CD4-positive, alpha-beta T cell treated with Interferon gamma for 1 hour (primary cell): ENCODE measurements at regions not wholly inside any gene's neighbourhood (a gene's known extent, or its start where the extent isn't known, plus 50 kb on each side); places are given as distances from the start of the nearest gene placed in this dataset.

Experiments used
- DNase-seq: peaks from one replicate; pipeline ENCODE4 v3.0.0-alpha.2; 2020

GRCh38 chr1:208741296-208741695 is 497.1 kb upstream of the PLXNA2 start:
- DNase-seq: no peak

GRCh38 chr1:208743361-208743760 is 499.2 kb upstream of the PLXNA2 start:
- no peak for DNase-seq

DNA sequence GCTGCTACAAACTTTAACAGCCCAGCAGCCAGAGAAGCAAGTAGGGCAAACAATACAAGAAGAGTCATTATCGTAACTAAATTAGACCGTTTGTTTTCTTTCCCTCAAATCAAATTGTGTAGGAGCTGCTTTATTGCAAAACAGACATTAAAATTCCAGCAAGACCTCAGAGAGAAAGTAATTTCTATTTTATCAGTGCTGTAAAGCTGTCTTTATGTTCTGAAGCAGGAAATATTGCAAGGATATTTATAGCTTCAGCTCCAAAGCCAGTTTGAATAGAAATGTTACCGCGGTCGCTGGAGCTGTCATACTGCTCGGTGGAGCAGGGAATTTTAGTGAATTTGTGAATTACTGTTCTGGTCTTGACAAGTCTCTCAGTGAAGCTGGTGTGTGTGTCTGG is 503.8 kb upstream of the PLXNA2 start:
- no peak for DNase-seq

DNA sequence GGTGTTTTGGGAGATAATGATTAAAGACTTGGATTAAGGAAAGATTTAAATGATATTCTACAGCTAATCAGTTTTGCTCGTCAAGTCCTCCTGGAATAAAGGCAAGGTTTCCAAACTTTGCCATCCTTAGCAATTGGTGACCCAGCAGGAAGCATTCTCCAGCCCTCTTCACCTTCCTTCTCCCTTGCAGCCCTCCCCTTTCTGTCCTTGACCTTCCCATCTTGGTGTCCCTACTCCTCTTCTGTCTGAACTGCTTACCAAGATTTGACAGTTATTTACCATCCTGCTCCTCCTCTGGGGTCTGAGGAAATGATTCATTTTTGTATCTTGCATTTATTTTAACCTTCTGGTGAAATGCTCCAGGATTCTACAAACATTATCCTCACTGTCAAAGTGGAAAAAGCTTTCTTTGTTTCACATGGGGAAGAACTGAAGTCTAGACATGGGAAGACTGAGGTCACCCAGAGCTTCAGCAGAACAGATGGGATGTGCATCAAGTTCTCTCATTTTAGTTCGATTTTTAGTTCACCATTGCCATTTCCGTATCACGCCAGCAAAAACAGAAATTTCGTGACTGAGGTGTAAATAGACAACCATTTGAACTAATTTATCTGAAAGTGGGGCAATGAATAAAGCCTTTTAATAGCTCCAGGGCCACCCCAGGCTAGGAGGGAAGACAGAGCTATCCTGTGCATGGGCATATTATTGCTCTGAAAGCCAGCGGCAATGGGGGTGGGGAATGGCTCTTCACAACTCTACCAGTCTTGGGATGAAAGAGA is 504.4 kb upstream of the PLXNA2 start:
- no peak for DNase-seq

DNA sequence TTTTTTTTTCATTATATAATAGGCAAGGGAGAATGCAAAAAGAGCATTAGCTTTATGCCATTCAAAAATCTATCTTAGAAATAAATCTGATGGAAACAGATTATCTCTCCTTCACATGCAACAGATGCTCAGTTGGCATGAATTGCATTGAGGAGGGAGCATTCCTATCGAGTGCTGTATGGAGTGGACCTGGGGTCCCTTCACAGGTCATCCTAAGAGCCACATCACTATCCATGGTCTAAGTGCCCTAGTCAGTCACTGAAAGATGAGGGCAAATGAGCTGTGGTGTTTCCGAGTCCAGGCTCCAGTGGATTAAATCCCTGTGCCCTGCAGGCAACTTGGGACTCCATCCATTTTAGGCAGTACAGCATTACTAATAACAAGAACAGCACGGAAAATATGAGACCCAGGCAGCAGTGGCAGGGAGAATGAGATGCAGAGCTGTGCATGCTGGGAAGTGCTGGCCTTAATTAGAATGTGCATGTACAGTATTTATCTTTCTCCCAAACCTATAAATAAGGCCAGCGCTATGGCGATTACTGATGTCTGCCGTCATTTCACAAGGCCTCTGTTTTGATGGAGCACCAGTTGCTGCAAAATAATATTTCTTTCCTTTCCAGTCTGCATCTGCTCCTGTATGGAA is 512.3 kb upstream of the PLXNA2 start:
- no peak for DNase-seq

GRCh38 chr1:208757846-208758245 is 513.7 kb upstream of the PLXNA2 start:
- DNase-seq: no peak

DNA sequence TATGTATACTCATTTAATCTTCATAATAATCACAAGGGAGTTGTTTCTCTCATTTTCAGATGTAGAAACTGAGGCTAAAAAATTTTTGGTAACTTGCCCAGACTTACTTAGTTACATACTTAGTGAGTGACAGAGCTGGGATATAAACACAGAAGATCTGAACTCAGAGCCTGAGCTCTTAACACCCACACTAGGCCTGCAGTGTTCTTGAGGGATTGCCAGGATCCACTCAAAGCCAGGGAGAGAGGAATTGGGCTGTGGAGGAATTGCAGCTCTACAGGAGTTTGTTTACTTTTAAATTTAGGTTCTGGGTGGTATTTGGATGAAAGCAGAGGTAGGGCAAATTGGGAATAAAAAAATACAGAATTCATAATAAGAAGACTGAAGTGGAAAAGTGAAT is 515.1 kb upstream of the PLXNA2 start:
- no peak for DNase-seq

GRCh38 chr1:208763971-208764370 is 519.8 kb upstream of the PLXNA2 start:
- DNase-seq: no peak

GRCh38 chr1:208766832-208767231 is 522.6 kb upstream of the PLXNA2 start:
- DNase-seq: no peak

- DNase-seq: no peak
Measured at GRCh38 chr1:208767816-208768215, 523.6 kb upstream of the PLXNA2 start.

- no peak for DNase-seq
Measured at GRCh38 chr1:208772891-208773290, 528.7 kb upstream of the PLXNA2 start.

DNA sequence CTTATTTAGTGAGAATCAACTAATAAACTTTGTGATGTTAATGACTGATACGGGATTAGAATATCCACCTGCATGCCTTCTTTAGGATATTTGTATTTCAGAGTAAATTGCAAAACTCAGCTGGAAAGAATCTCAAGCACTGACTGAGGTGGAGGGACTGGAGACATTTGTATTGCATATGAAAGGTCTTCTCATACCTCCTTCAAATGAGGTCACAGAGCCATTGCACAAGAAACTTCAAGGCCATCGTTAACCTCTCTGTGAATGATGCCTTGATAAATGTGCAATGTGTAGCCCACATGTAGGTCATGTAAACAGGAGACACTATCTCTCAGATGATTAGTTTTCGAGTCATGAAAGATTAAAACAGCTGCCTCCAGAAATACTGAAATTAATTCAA is 531.7 kb upstream of the PLXNA2 start:
- no peak for DNase-seq

- DNase-seq: no peak
Measured at GRCh38 chr1:208778417-208778816, 534.2 kb upstream of the PLXNA2 start.

GRCh38 chr1:208781391-208782045 is 537.3 kb upstream of the PLXNA2 start:
- no peak for DNase-seq

- DNase-seq: no peak
Measured at GRCh38 chr1:208782186-208782585, 538.0 kb upstream of the PLXNA2 start.

- no peak for DNase-seq
Measured at GRCh38 chr1:208785629-208786028, 541.4 kb upstream of the PLXNA2 start.

- DNase-seq: no peak
Measured at GRCh38 chr1:208787219-208787618, 543.0 kb upstream of the PLXNA2 start.

DNA sequence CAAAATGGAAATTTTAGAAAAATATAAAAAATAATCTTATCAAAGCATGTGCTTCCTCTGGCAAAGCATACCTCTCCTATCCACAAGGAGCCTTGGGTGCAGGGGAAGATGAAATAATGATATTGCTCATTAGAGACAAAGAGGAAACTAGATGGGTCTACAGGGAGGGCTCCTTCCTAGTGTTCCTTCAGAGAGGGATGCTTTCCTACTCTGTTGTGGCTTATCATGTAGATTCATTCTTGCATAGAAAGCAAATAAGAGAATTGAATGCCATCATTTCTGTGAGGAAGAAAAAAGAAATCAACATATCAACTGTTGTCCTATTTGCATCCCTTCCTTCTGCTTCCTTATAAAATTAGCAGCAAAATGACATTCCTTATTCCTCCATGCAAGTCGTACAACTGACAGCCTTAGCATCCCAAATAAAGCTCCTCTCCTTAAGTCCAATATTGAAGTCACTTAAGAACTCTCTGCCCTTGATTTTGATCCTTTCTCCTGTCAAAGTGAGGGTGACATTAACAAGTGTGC is 543.9 kb upstream of the PLXNA2 start:
- no peak for DNase-seq

DNA sequence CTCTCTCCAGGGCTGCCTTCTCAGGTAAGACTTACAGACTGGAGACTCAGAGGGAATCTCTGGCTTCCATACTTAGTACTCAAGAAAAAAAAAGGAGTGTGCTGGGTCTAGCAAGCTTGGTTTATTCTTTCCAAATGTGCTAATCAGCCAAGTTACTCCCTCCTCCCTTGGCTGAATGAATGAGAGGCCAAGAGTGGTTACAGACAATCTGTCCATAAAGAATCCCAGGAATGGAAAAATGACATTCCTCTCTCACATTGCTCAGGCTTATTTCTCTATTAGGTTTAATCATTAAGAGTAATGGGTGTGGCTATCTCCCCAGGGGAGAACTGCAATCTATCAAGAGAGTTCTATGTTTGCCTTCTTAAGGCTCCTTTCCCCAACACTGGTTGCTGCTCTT is 547.3 kb upstream of the PLXNA2 start:
- DNase-seq: no peak

- DNase-seq: no peak
Measured at GRCh38 chr1:208793861-208794345, 549.7 kb upstream of the PLXNA2 start.

DNA sequence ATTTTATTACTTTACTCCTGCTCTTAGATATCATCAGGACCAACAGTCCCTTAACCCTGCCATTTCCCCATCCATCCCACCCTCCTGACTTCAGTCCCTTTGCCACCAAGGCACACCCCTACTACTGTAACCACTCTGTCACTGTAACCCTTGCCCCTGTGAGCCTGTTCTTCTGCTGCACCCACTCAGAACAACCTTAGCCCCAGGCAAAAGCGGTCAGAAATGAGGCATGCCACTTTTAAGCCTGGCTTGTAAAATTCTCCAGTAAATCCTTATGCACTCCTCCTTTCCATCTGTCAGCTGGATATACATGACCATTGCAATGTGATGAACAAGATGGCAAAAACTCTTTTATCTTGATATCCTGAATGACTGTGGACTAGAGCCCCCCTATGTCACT is 555.0 kb upstream of the PLXNA2 start:
- DNase-seq: no peak

- no peak for DNase-seq
Measured at GRCh38 chr1:208803011-208803811, 559.0 kb upstream of the PLXNA2 start.
